GM19397 (cell line): ENCODE measurements at regions not wholly inside any gene's neighbourhood (a gene's known extent, or its start where the extent isn't known, plus 50 kb on each side); places are given as distances from the start of the nearest gene placed in this dataset.
"Not testable (repeated sequence)": the region's sequence is repeated elsewhere in the genome, so short reads cannot be mapped to it uniquely, and the experiment has no call there.

Experiments used
- ATAC-seq: cut with Tn5 transposase; IDR thresholded peaks from one replicate; pipeline ENCODE4 v1.9.1; 2021; ENCODE audit warnings: mild to moderate bottlenecking, moderate library complexity; ENCODE audit not compliant: unreplicated experiment

DNA sequence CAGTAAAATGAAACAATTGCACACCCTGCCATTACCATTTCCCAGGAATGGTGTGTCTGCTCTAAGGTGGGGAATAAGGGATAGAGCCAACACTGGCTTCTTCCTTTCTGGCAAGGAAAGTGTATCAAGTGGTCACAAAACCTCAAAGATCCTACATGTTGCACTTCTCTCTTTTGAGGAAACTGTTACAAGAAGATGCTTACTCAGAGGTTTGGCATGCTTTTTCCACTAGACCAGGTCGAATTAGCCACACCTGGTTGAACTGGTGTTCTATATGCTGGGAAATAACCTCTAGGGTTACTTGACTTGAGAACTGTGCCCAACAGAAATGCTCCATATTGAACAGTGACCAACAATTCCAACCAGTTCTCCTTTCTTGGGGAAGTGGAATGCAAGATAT lies 102.9 kb downstream of the LRRN1 start:
- ATAC-seq = no peak

DNA sequence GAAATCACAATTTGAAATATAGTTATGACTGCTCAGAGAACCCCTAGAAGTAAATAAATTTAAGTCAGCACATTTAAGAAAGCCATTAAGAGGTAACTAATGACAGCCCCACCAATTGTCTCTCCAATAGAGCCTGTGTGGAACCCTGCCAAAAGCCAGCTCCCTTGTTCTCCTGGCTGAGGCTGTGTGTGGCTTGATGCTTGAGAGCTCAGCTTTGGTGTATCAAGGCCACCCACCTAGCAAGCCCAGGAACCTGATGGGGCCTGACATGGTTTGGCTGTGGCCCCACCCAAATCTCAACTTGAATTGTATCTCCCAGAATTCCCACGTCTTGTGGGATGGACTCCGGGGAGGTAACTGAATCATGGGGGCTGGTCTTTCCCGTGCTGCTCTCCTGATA lies 106.9 kb downstream of the LRRN1 start:
- no peak for ATAC-seq

DNA sequence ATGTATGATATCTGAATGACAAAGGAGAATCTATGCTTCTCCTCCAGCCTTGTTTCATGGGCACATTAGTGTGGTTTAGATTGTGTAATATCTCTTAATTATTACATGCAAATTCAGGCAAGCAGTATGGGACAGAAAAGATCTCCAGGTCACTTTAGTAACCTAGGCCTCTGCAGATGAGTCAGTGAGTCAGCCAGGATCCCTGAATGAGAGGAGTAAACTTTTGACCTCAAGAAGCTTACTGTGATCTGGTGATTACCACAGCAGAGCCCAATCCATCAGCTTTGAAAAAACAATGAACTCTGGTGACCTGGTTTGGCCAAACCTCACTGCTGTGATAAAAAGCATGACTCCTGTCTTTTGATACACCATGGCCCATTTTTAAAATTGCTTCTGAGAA lies 107.8 kb downstream of the LRRN1 start:
- no peak for ATAC-seq

DNA sequence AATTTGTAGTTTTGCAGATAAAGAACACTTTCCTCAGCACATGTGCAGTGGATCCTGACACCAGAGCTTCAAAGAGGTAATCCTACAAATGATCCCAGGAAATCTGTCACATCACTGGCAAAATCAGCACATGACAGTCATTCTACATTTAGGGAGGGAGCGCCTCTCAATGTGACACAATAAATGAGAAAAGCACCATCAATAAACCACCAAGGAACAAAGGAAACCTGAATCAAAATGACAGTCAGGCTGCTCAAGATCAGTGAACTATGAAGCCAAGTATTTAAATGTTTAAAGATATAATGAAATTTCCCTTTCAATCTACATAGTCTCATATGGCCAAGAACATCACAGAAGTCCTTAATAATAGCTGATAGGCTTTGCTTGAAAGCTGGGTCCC lies 119.5 kb downstream of the LRRN1 start:
- ATAC-seq = no peak

DNA sequence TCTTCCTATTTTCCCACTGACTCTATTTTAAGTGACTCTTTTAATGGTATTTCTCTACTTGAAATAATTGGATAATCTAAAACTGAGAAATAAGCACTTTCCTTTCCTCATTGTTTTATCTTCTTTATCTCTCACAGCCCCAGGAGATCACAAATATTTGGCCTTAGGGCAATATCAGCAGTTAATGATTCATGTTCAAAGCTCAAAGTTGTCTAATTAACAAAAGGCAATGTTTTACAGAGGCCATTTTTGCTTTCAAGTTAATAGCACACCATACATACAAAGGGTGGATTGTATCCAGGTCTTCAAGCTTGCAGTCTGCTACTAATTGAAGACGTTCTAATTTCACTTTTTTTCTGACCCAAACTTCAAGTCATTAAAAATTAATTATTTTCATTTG lies 120.1 kb downstream of the LRRN1 start:
- ATAC-seq = no peak

DNA sequence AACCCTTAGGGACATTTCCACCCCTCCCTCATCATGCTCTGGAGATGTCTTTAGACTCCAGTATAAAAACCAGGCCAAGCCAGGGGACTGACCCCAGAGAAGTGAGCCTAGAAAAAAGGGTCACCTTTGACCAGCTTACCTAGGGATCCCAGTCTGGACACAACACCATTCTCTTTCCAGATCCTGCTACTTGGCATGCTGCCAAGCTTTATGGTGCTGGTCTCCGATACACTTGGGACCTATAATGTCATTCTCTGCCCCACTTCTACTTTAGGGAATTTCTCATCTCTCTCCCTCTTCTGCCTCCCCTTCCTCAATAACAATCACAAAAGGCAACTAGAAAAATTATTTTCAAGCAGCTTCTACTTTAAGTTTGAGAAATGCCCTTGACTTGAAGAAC lies 124.4 kb downstream of the LRRN1 start:
- no peak for ATAC-seq

DNA sequence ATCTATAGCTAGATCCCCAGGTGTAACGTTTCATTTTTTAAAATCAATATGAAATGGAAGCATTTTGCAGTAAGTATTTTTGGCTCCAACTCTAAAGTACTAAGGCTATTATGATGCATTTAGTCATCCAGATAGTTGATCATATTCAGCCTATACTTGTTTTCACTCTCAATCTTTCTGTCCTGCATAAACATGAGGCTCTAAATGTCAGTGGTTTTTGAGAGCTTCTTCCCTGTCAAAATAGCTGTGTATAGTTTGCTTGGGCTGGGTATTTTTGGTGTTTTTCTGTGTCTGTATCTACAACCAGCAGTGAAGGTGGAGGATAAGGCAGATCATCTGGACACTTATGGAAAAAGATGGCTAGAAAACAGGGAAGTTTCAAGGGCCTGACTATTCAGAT lies 128.0 kb downstream of the LRRN1 start:
- no peak for ATAC-seq

DNA sequence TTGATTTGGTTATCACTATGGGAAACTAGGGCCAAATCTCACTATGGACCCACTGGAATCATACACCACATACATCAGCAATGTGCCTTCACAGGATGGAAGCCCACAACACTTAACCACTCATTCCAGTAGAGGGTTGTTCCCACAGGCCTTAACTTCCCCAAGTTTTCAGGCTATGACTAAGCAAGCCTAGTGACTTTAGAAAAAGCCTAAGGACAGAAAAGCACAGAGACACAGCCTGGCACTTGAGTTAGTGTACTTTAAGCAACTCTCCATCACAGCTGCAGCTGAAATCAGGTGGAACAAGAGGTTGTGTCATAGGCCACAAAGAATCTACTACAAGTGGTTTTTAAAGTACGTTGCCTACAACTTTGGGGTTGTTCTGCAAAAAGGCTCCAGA lies 128.7 kb downstream of the LRRN1 start:
- ATAC-seq = no peak

DNA sequence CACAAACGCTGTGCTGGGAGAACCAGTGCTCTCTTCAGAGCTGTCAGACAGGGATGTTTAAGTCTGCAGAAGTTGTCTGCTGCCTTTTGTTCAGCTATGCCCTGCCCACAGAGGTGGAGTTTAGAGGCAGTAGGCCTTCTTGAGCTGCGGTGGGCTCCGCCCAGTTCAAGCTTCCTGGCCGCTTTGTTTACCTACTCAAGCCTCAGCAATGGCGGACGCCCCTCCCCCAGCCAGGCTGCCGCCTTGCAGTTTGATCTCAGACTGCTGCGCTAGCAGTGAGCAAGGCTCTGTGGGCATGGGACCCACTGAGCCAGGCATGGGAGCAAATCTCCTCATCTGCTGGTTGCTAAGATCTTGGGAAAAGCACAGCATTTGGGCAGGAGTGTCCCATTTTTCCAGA lies 142.1 kb downstream of the LRRN1 start:
- ATAC-seq = not testable (repeated sequence)

DNA sequence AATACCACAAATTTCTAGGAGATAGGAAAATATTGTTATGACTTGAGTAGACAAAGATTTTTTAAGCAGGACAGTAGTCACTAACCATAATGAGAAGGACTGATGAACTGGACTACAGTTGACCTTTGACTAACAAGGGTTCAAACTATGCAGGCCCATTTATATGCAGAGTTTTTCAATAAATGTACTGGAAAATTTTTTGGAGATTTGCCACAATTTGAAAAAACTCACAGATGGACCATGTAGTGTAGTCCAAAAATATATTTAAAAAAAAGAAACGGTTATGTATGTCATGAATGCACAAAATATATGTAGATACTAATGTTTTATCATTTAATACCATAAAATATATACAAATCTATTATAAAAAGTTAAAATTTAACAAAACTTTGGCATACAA lies 151.8 kb downstream of the LRRN1 start:
- no peak for ATAC-seq

DNA sequence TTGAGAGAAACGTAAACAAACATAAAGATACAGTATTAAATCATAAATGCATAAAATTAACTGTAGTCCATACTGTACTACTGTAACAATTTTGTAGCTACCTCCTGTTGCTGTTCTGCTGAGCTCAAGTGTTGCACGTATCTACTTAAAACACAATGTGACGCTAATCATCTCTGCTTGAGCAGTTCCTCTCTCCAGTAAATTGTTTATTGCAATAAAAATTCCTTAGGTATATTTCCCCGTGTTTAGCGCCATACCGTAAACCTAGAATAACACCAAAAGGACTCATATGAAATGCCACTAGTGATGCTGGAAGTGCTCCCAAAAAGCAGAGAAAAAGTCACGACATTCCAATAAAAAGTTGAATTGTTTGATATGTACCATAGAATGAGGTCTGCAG lies 152.3 kb downstream of the LRRN1 start:
- no peak for ATAC-seq

DNA sequence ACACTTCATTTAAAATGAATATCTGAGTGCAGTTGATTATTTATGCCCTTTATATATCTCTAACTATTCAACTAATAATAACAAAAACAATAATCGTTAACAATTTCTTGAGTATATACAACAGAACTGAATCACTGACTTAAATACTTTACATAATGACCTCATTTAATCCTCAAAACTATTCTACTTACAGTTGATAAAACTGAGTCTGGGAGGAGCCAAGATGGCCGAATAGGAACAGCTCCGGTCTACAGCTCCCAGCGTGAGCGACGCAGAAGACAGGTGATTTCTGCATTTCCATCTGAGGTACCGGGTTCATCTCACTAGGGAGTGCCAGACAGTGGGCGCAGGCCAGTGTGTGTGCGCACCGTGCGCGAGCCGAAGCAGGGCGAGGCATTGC lies 163.6 kb downstream of the LRRN1 start:
- ATAC-seq = not testable (repeated sequence)

DNA sequence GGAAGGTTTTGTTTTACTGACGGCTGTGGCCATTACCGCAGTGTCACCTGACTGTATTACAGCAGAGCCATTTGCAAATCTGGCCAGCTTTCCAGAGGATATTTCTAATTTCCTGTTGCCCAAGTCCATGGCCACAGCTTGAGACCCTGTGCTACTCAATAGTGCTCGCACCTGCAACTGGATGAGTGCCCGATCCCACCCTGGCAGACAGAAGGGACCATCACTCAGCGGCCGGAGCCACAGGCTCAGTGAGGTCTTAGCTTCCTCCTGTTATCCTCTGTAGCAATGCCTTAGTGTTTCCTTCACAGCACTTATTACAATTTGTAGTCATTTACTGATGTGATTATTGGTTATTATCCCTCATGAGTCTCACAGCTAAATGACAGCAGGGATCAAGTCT lies 184.8 kb downstream of the LRRN1 start:
- ATAC-seq = no peak

DNA sequence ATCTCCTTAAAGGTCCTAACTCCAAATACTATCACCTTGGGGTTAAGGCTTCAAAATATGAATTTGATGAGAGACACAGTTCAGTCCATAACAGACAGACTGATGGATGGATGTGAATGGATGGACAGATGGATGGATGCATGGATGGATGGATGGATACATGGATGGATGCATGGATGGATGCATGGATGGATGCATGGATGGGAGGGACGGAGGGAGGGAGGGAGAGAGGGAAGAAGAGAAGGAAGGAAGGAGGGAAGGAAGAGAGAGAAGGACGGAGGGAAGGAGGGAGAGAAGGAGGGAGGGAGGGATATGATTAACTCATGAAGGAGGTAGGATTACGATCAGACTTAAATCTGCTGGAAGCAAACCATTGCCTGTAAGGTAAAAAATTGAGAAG lies 192.4 kb downstream of the LRRN1 start:
- no peak for ATAC-seq

DNA sequence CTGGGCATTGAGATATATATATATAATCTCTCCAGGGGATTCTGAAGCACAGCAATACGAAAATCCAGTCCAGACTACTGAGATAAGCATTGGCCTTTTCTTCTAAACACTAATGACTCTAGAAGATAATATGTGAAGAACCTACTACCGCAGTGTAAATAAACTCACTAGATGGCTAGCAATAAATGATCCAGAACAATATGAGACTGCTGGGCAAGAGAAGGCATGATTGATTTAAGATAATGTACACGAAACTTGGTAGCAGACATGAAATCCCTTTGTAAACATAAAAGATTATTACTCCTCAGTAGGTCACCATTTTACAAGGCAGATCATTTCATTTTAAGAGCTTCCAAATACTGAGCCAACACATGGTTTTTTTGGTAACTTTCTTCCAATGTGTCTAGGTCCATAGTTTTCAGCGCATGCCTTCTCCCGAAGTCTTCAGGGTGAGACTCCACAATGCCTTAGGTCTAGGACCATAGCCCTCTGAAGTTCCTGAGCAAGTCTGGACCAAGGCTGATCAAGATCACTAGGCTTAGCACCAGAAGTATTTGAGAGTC lies 193.2 kb downstream of the LRRN1 start:
- no peak for ATAC-seq

DNA sequence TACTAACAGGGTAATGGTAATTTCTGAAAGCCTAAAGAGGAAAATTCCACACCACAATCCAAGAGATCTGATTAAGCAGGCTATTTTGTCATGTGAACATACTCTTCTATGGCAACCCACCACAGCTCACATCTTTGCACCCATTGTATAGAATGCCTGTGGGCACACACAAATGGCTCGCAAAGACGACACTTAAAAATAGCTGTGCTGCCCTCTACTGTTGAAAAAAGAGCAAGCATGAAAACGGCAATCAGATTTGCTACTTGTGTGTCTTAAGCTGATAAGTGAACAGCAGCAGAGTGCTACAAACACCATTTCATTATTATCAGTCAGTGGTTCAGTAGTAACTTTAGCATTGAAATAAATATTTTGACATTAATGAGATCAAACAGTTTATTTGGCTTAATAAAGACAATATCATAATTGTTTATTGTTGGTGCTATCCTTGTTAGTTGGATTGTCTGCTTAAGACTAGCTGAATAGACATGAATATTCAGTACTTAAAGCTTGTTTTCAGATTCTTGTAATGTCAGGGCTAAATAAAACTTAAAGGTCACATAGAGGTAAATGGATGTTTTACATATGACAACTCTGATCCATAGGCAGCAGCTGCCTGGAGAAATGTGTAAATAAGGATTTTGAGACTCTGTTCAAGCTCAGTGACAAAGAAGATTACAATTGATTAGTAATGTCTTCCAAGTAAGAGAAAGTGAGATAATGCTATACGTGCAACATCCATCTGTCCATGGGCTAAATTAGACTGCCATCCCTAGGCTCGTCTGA lies 199.1 kb downstream of the LRRN1 start:
- no peak for ATAC-seq

DNA sequence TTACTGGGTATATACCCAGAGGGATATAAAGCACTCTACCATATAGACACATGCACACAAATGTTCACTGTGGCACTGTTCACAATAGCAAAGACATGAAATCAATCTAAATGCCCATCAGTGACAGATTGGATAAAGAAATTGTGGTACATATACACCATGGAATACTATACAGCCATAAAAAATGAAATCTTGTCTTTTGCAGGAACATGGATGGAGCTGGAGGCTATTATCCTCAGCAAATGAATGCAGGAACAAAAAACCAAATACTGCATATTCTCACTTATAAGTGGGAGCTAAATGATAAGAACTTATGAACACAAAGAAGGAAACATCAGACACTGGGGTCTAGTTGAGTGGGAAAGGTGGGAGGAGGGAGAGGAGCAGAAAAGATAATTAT lies 200.1 kb downstream of the LRRN1 start:
- not testable (repeated sequence) for ATAC-seq

DNA sequence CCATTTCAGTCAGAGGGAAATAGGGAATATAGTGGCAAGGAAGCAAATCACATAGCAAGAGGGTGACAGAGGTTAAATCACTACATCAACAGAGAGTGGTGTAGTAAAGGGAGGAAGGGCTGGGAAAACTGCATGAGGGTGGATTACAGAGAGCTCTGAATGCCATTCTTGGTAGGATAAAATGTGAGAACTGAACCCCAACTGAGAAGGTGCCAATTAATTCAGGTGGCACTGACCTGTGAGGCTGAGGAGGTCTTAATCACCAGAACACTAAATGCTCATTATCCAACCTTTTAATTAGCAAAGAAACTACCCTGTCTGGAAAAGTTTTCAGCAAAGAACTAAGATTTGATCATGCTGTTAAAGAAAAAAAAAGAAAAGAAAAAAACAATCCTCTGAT lies 202.7 kb downstream of the LRRN1 start:
- no peak for ATAC-seq

DNA sequence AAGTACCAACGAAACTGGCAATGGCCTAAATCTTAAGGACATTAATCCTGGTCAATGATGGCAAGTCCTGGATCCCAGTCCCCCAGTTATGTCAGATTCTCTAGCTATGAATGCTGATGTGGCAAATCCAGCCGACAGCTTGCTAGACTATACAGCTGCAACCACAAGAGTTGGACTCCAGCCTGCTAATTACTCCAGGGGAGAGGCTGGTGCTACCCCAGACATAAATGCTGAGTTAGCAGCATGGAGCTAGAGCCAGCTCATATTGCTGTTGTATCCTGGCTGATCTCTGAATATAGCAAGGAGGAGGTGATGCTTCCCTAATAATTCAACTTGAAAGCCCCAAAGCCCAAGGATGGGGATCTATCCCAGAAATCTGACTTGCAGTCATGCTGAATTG lies 207.1 kb downstream of the LRRN1 start:
- ATAC-seq = no peak

DNA sequence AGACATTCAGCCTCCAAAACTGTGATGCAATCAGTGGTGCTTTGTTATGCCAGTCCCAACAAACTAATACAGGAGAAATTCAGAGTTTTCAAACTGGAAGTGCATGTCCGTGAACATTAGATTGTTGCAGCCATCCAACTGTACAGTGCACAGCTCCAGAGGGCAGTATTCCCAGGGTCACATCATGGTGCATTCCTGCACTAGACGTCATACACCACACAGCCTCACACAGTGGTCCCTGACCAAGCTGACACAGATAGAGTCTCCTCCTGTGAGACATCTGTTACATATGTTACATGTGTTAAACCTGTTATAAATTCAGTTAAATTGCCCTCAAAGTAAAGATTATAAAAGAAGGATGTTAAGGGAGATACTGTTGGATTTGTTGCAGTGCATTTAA lies 209.0 kb downstream of the LRRN1 start:
- no peak for ATAC-seq

DNA sequence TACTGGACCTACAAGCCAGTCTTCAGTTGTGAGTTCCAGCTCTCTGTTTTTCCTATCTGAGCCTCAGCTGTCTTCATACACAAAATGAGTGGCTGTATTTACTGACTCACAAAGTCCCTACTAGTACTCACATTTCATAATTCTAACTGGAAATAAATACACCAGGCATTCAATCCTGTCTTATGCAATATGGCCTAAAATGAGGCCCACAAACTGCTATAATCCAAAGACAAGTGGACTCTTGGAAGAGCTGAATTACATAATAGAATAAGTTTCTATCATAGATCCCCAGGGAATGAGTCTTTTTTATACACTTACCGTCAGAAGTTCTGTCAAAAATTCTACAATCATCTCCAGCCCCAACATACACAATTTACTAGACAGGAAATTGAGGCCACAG lies 211.9 kb downstream of the LRRN1 start:
- no peak for ATAC-seq

DNA sequence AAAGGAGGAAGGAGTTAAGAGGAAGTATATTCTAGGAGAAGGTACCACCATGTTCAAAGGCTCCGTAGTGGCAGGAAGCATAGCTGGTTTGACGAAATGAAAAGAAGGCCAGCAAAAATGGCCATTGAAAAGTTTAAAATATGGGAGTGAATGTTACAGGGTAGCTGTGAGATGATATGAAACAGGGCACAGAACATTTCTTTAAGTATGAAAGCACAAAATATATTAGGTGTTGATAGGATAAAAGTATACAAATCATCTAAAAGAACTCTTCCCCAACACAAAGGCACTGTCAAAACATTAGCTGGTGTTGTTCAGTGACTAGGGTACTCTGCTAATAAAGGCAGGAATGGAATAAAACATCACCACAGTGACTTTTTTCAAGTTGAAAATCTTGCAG lies 216.2 kb downstream of the LRRN1 start:
- no peak for ATAC-seq

DNA sequence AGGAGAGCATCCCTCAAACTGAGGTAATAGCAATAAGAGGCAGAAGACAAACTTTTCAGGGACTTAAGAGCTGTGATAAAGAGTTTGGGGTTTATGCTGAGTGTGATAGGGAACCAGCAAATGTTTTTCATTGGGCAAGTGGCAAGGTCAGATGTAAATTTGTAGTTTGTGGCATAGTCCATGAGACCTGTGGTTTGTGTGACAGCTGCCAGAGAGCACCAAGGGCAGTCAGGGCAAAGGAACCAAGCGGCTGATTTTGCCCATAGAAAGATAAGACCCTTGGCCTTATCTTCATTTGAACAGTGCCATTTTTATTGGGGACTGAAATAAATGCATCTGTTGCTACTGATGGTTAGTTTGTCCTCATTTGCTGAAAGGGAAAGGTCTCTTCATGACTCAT lies 220.3 kb downstream of the LRRN1 start:
- no peak for ATAC-seq
